NCI-H82 treated with DMSO at 0.1 percent for 48 hours (cell line): ENCODE measurements at regions not wholly inside any gene's neighbourhood (a gene's known extent, or its start where the extent isn't known, plus 50 kb on each side); places are given as distances from the start of the nearest gene placed in this dataset.

Source experiments
- DNase-seq: peaks from one replicate; lab custom pipeline; 2025; ENCODE audit not compliant: unreplicated experiment; lab: John Stamatoyannopoulos, UW

- no peak for DNase-seq
Observed at GRCh38 chr2:168375195-168375798, 80.8 kb upstream of the CERS6 start.

GRCh38 chr2:168378960-168379669 lies 77.0 kb upstream of the CERS6 start:
- no peak for DNase-seq

DNA sequence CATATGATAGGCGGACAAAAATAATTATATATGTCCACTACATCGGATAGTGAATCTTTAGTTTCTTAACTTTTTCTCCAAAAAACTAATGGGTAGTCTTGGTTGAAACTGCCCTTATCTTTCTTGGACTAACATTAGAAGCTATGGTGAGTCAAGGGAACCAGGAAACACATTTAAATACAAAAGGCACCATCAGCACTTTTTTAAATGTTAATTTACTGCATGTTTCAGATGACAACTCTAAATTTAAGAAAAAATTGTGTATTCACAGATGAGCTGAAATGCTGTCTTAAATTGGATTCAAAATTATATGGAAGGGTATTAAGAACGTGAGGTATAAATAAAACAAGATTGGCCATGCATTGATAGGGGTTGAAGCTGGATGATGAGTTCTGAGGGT lies 75.6 kb upstream of the CERS6 start:
- no peak for DNase-seq

DNA sequence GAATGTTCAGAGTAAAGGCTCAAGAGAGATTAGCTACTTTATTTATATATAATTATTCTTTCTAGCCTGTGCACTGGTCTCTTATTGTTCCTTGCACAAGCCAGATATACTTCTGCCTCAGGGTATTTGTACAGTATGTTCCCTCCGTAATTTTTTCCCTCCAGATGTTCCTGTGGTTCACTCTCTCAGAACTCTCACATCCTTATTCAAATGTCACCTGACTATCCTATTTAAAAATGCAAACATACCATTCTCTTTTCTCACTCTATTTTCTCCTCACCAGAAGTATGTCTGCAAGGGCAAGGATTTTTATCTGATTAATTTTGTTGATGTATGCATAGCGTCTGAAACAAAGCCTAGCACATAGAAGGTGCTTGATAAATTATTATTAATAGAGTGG lies 64.0 kb upstream of the CERS6 start:
- no peak for DNase-seq

- no peak for DNase-seq
Observed at GRCh38 chr2:168392797-168393196, 63.3 kb upstream of the CERS6 start.

DNA sequence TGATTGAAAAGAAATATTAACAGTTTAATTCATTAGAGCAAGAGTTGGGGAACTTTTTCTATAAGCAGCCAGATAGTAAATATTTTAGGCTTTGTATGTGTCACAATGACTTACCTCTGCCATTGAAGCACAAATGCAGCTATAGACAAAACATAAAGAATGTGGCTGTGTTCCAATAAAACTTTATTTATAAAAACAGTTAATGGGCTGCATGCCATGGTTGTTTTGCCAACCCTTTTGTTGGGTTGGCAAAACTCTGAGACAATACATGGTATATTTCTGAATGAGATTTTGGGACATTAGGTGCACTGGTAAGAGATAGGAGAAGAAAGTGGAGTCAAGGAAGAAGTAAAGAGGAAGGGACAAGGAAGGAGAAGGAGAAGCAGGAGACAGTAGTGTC lies 61.8 kb upstream of the CERS6 start:
- DNase-seq, result no peak

GRCh38 chr2:168396131-168396530 lies 59.9 kb upstream of the CERS6 start:
- no peak for DNase-seq

GRCh38 chr2:168397629-168398028 lies 58.4 kb upstream of the CERS6 start:
- DNase-seq, result no peak

DNA sequence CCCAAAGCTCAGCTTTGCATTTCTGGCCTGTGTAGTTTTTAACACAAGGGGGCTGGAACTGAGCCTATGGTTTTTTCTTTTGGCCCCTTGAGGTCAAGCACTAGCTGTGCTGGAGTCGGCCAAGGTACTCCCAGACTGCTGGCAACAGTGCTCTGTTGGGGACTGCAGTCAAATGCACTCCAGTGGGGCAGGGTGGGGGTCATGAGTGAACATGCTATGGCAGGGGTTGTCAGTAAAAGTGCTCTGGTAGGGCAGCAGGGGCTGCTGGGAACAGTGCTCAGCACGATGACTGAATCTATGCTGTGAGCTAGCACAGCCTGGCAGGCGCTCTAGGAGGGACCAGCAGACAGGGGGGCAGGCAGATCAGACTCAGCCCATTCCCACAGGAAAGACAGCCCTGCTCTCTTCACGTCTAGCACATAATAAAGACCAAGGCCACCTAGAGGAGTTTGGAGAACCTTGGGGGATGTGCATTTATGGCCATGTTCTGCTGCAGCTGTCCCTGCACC lies 55.0 kb upstream of the CERS6 start:
- DNase-seq, result no peak

- DNase-seq, result no peak
Observed at GRCh38 chr2:168401771-168402170, 54.3 kb upstream of the CERS6 start.

DNA sequence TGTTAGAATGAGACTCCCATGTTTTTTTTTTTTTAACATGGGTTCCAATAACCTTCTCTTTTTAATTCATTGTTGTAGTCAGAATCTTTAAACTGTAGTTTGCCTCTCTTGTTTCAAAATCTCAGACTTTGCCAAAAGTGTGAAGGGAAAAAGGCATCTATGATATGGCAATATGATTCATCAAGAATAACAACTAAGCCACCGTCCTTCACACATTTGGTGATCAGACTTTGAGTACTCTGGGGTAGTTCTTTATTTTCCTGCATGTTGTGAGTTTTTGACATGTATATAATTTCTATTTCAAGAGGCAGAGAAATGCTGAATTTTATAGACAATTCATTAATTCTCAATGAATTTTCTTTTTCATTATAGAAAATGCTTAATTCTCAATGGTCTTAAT lies 53.5 kb upstream of the CERS6 start:
- no peak for DNase-seq

- no peak for DNase-seq
Observed at GRCh38 chr2:168403736-168404135, 52.3 kb upstream of the CERS6 start.

GRCh38 chr2:168404764-168405163 lies 51.3 kb upstream of the CERS6 start:
- DNase-seq, result no peak
